Activated T-cell treated with anti-CD3 and anti-CD28 coated beads, Interleukin-2, amount 50 U/mL, for 1 hour (primary cell): ENCODE measurements at regions not wholly inside any gene's neighbourhood (a gene's known extent, or its start where the extent isn't known, plus 50 kb on each side); places are given as distances from the start of the nearest gene placed in this dataset.
"Not testable (repeated sequence)": the region's sequence is repeated elsewhere in the genome, so short reads cannot be mapped to it uniquely, and the experiment has no call there.

Experiments
- DNase-seq: peaks from one replicate; pipeline ENCODE4 v3.0.0-alpha.2; 2020

DNA sequence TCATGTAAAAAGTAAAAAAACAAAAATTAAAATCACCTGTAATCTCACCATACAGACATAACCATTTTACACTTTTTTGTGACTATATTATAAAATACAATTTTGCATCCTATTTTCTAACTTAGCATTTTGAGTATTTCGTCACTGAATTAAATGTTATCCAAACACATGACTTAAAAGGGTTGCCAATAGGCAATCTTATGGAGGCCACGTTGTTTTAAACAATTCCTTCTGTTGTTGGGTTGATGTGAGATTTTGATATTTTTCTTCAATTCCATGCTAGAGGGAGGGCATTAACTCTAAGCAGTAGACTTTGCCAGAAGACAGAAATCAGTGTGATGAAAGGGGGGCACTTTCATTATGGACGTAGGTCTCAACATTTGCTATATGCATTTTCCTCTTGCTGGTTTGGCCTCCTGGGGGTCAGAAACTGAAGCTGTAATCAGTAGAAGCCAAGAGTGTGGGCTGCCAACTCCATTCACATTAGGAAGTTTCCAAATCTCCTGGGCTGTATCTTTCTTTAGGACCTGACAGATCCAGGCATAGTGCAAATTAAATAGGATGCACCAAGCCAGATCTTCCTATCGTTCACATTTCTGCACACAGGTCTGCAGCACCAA lies 614.2 kb upstream of the CLINT1 start:
- DNase-seq, result no peak

GRCh38 chr5:158471535-158471924 lies 612.6 kb upstream of the CLINT1 start:
- DNase-seq, result no peak

GRCh38 chr5:158470764-158471534 lies 612.0 kb upstream of the CLINT1 start:
- no peak for DNase-seq

GRCh38 chr5:158468444-158468843 lies 609.5 kb upstream of the CLINT1 start:
- no peak for DNase-seq

DNA sequence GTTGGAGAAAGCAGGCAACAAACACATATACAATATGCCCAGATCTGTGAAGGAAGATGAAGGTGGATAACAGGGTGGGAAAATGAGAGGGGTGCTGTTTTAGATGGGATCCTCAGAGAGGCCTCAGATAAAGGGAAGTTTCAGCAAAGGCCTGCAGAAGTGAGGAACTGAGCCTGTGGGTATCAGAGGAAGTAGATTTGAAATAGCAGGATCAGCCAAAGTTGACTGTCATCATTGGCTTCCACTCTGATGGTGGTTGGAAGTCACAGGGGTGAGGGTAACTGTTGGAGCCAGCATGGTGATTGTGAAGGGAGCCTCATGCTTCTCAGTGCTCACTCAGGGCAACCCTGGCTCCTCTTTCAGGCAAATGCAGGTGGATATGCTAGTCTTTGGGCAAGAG lies 607.2 kb upstream of the CLINT1 start:
- DNase-seq, result no peak

DNA sequence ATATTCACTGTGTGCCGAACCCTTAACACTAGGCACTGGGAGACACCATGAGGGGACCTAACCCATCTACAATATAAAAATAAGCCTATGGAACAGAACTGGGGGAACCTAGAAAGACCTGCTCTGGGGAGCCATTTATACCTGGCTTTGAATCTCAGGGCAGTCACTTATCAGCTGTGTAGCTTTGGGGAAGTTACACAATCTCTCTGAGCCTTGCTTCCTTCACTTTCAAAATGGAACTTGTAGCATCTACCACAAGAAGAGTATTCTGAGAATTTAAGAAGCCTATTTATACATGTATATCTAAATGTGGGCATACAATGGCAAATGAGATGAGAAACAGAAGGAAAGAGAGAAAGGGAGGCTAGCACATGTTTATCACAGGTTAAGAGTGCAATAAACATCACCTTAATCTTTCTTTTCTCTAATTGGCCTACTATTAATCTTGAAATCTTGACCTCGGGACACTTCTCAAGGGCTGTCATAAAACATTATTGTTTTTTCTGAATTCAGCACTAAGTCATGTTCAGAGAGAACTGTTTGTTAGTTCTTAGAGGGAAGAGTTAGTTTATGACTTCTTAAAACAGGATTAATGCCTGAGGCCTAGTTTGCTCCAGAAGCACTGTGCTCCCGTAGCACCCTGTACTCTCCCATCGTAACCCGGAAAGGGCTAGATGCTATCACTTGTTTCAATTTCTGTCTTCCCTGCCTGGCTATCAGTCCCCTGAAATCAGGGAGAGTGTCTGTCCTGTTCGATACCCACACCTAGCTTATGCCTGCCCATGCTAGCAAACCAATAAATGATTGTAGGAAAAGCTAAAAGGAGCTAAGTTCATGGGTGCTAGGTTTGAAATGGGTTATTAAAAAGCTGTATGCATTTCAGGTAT lies 606.4 kb upstream of the CLINT1 start:
- DNase-seq, result no peak

GRCh38 chr5:158464383-158464782 lies 605.4 kb upstream of the CLINT1 start:
- DNase-seq, result no peak

GRCh38 chr5:158463938-158464337 lies 605.0 kb upstream of the CLINT1 start:
- DNase-seq, result no peak

- no peak for DNase-seq
Observed at GRCh38 chr5:158463188-158463587, 604.2 kb upstream of the CLINT1 start.

DNA sequence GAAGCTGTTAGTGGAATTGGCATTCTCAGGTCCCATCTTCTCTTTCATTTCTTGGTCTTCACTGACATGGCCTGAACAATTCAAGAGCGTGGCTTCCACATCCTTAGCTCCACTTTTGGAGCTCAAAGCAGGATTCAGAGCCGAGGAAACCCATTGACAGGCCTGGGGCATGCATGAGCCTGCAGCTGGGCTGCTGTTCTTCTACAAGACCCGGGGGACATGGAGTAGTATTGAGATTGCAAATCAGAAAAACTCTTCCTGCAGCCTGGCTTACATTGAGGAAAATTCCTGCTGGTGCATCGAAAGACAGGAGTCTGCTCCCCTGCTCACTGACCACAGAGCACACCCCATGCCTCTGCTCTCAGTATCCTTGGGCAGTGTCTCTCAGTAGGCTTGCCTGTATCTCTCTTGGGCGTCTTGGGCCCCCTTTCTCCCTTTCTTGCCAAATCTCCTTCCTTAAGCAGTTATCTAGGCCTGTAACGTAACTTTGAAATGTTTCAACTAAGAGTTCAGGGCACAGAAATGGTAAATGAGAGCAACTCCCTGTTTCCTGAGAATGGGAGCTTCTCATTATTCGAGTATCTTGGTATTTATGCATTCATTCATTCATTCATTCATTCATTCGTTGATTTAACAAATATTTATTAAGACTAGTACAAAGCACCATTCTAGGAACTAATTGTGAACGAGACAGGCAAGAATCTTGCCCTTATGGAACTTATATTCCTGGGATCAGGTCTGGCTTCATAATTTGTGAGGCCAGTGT lies 603.6 kb upstream of the CLINT1 start:
- no peak for DNase-seq

DNA sequence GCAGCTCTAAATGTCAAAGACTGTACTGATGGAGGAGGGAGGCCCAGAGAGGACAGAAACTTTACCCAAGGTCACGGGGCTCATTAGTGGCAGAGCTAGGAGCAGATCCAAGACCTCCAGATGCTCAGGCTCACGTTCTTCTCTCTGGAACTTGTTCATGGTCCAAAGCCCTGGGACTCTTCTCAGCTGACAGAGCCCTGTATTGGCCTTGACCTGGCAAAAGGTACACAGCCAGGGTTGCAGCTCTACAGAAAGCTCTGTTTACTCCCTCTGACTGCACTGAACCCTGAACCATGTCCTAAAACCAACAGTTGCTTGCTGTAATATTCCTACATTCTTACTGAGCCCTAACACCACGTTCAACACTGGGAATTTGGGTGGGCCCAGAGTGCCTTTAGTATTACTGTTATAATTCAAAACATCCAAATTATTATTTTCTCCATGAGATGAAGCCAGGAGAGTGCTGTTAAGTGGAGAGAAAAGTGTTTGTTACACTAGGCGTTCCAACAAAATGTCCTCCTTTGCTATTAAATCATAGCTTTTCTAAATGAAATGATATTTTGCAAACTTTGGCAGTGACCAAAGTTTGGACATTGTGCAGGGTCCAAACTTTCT lies 602.4 kb upstream of the CLINT1 start:
- DNase-seq, result no peak

DNA sequence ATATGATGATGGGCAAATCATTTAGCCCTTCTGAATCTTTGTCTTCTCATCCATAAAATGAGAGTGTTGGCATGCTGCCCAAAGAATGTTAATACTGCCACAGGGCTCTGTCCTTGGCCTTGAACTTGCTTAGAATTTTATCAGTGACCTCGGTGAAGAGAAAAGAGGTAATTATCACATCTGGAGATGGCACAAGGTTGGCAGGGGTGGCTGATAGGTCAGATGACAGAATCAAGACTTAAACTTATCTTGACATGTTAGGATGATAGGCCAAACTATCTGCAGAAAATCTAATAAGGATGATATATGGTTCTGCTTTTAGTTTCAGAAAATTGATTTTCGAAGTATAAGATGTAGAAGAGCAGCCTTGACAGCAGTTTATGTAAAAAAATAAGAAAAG lies 599.1 kb upstream of the CLINT1 start:
- DNase-seq, result no peak

DNA sequence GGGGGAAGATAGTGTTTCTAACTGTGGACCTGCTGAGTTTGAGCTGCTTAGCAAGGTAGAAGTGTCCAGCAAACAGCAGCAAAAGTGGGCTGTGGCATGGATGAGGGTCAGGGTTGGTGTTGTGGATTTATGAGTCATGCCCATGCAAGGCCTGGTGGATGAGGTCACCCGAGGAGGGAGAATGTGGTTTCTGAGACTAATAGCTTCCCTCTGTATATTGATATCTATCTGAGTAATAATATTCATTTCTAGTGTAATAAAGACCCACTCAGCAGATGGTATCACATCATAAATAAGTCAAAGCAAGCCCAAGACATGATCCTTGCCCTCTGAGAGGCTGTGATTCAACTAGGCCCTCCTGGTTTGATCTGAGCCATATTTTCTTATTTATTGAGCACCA lies 597.8 kb upstream of the CLINT1 start:
- DNase-seq, result no peak

- no peak for DNase-seq
Observed at GRCh38 chr5:158456241-158456640, 597.3 kb upstream of the CLINT1 start.

DNA sequence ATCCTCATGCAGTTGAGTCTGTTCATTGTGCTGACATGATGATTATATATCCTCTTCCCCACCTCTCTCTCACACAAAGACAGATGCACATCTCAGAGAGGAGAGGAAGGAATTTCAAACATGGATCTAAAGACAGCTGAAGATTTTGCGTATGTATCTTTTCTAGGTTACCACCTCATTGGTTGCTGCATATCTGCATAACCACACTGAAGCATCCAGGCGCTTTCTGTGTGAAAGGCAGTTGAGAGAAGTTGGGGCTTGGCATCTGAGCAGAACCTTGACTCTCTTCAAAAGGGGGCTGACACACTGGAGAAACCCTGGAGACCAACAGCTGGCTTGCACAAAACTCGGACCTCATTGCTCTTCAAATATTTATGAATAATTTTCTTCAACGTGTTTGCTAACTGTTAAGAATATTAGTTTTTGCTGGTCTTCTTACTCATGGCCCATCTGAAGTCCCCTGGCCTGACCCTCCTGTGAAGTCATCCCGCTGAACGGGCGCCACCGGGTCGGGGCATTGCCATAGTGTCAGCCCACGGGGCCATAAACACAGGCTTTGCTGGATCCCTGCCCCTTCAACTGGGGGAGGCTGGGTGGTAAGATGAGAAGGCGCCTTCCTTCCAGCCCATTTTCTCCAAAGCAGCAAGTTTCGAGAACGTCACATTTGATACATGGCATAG lies 593.2 kb upstream of the CLINT1 start:
- no peak for DNase-seq

DNA sequence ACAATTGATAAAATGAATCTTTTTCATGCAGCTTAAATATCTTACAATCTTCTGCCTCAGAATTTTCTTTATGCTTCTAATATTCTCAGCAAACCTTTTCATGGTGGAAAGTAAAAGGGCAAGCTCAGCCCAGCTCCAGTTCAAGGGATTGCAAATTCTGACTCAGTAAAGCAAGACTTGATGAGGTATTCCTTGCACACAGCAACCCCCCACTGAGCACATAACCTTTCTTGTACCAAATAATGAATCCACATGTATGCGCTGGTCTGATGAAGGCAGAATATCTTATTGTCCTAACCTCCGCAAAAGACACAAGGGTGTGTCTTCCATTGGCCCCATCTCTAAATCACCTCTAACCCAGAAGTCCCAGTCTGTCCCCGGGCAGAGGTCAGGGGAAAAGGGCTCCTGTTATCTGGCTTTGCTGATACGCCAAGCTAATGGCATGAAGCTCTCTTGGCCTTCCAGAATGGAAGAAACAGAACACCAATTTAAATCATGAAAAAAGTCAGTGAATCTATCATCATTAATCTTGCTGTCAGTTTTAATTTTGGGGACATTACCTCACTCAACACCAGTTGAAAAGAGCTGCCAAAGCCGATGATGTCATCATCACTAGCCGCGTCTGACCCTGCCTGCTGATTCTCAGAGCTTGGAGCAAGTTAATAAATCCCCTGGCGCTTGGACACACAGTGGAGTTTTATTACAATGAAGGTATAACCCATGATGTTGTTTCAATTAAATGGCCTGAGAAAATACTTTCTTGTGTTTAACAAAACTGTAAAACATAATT lies 592.5 kb upstream of the CLINT1 start:
- DNase-seq, result no peak

DNA sequence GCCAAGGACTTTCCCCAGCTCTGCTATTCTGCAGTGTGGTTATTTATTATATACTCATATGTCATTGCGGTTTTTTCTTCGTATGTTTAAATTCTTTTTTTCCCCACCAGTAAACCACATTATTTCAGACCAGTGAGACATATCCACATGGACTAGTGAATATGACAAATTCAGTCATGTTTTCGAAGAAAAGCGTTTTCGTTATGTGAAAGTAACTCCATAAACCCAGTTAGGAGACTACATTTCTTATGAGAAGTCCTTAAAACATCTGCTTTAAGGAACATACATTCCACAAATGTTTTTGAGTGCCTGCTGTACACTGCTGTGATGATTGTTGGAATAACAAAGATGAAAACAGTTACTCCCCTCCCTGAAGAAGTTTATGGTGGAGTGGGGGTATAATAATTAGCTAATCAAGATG lies 591.8 kb upstream of the CLINT1 start:
- no peak for DNase-seq

GRCh38 chr5:158446761-158447160 lies 587.8 kb upstream of the CLINT1 start:
- DNase-seq, result not testable (repeated sequence)

GRCh38 chr5:158439204-158439603 lies 580.3 kb upstream of the CLINT1 start:
- not testable (repeated sequence) for DNase-seq

DNA sequence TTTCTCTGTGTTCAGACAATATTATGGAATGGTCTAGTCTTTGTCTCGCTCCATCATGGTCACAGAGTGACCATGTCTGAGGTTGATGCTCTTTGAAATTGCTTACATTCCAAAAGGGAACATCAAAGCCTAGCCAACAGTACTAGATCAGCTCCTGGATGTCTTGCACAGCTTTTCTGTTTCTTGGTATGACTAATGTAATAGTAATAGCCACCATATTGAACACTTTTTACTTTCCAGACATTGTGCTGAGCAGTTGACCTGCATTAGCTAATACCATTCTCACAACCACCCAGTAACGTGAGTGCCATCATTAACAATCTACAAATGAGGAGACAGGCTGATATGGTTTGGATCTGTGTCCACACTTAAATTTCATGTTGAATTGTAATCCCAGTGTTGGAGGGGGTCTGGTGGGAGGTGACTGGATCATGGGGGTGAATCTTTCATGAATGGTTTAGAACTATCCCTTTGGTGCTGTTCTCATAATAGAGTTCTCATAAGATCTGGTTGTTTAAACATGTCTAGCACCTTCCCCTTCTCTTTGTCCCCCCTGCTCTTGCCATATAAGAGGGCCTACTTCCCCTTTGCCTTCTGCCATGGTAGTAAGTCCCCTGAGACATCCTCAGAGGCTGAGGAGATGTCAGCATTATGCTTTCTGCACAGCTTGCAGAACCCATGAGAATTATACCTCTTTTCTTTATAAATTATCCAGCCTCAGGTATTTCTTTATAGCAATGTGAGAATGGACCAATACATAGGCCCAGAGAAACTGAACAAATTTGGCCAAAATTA lies 577.5 kb upstream of the CLINT1 start:
- DNase-seq, result no peak
